ENCODE measurements at regions not wholly inside any gene's neighbourhood (a gene's known extent, or its start where the extent isn't known, plus 50 kb on each side); places are given as distances from the start of the nearest gene placed in this dataset.

DNA sequence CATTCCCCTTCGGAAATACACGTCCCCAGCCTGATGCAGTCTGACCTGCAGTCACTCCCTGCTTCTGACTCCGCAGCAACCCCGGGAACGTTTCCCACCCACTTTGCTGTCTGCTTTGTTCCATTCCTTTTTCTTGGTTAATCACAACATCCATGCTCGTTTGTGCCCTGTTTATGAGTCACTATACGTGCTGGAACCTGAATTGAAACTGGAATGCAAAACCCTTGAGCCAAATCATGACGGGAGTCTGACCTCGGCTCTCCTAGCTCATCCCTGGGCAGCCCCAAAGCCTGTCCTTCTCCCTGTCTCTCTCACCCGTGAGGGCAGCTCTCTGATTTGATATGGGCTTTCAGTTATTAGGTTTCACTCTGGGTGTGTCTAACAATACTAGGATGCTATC is 57.1 kb upstream of the RNF152 start:
- Histone ChIP-seq H3K4me3 (no peak overlapping the region), H3K27ac (no peak overlapping the region), H3K27me3 (no peaks in the 10 kb centered on the region), H3K9me3 (replicated peaks in 1 of 3) (no peaks in the 10 kb centered on the region), H3K4me1 (replicated peaks in 1 of 2) (no peaks in the 10 kb centered on the region), H3K36me3 (replicated peaks in 1 of 2) (no peaks in the 10 kb centered on the region)
- 65 to 68% (median 66%) methylated on average over 10 of the region's 10 CpGs for WGBS, 4 donors
- intact Hi-C loops (cut with DNase I): no loop called here
- TF ChIP-seq POLR2A (IDR thresholded peaks at IDR 0.05): no peak
- no peak for TF ChIP-seq CTCF (IDR thresholded peaks at IDR 0.05)
- DNase-seq: peak in 2 of 7 donors; percentile 26 to 32

DNA sequence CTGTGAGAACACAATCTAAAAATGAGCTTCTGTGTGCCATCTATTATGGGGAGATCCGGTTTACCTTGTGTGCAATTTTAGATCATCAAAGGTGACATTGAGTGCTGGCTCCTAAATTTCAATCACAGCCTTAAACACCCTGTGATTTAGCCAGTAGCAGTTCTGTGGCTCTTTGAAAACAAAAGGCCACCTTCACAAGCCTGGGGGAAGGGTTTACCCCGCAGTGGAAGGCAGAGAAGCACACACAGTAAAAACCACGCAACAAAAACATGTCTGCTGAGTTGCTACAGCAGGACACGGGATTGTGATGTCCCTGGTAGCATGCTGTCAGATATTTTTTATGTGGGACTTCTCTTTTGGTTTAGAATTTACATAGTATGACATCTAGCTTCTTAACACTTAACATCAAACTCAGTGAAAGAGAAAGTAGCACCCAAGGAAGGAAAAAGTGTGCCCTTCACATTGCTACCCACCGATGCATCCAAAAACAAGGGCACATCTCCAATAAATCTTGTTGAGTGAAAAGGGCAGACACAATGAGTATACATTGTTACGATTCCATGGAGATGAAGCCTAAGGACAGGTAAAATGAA is 56.1 kb upstream of the RNF152 start:
- no peaks in the 10 kb centered on the region for H3K27me3 ChIP-seq
- no peaks in the 10 kb centered on the region for H3K4me1 ChIP-seq (replicated peaks in 1 of 2)
- no peak for DNase-seq
- no peak for TF ChIP-seq CTCF (IDR thresholded peaks at IDR 0.05)
- TF ChIP-seq POLR2A (IDR thresholded peaks at IDR 0.05): no peak
- WGBS, 4 donors: 76 to 78% (median 77%) methylated on average over 6 of the region's 6 CpGs
- no peak overlapping the region for H3K4me3 ChIP-seq
- intact Hi-C loops (cut with DNase I): no loop called here
- H3K27ac ChIP-seq: no peak overlapping the region
- H3K9me3 ChIP-seq (replicated peaks in 1 of 3): no peaks in the 10 kb centered on the region
- no peaks in the 10 kb centered on the region for H3K36me3 ChIP-seq (replicated peaks in 1 of 2)

DNA sequence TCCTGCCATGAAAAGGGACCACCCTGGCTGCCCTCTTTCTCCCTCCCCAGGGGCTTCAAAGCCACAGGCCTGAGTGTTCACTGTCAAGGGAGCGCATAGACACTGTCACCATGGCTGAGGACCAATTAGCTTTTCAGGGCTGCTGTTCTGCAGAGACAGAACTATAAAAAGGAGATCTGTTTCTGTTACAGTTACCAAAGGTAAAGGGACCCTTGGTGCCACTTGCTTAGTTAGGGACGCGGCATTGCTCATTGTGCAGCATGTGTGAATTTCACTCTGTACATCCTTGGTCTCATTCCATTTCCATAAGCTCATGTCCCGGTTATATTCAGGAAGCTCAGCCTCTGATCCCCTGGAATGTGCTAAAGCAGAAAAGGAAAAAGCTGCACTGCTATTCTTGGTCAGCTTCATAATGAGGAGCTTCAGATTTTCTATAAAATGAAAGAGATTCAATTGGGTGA is 55.5 kb upstream of the RNF152 start:
- H3K4me1 ChIP-seq (replicated peaks in 1 of 2): no peaks in the 10 kb centered on the region
- intact Hi-C loops (cut with DNase I): no loop called here
- no peak overlapping the region for H3K27ac ChIP-seq
- H3K4me3 ChIP-seq: no peak overlapping the region
- no peak for TF ChIP-seq CTCF (IDR thresholded peaks at IDR 0.05)
- H3K27me3 ChIP-seq: no peaks in the 10 kb centered on the region
- no peaks in the 10 kb centered on the region for H3K9me3 ChIP-seq (replicated peaks in 1 of 3)
- no peaks in the 10 kb centered on the region for H3K36me3 ChIP-seq (replicated peaks in 1 of 2)
- 50 to 77% (median 73%) methylated on average over 4 of the region's 4 CpGs for WGBS, 4 donors
- DNase-seq: no peak

DNA sequence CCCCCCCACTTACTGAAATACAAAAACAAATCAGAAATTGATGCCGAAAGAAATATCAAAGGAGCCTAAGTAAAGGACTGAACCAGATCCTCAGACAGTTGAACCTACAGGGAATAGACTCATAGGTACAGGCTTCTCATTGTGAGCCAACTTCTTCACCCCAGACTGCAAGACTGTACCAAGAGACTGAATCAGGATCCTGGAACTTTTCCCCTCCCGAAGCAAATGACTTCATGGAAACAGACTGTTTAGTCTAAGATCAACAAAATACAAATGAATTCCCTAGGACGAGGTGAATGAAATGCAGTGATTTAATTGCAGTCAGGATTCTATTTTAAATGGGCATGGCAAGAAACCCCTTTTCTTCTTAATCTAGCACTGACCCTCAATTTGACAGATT is 53.6 kb upstream of the RNF152 start:
- no peaks in the 10 kb centered on the region for H3K36me3 ChIP-seq (replicated peaks in 1 of 2)
- no peak for DNase-seq
- intact Hi-C loops (cut with DNase I): no loop called here

More for the DNA sequence above, 53.6 kb upstream of the RNF152 start:
- Histone ChIP-seq H3K4me1 (replicated peaks in 1 of 2) (no peaks in the 10 kb centered on the region), H3K4me3 (no peak overlapping the region), H3K9me3 (replicated peaks in 1 of 3) (no peaks in the 10 kb centered on the region), H3K27me3 (no peaks in the 10 kb centered on the region), H3K27ac (no peak overlapping the region)
- no peak for TF ChIP-seq CTCF (IDR thresholded peaks at IDR 0.05)
- TF ChIP-seq POLR2A (IDR thresholded peaks at IDR 0.05): no peak
- WGBS, 4 donors: 79 to 89% (median 81%) methylated on average over 3 of the region's 3 CpGs
